ENCODE measurements at regions not wholly inside any gene's neighbourhood (a gene's known extent, or its start where the extent isn't known, plus 50 kb on each side); places are given as distances from the start of the nearest gene placed in this dataset.

DNA sequence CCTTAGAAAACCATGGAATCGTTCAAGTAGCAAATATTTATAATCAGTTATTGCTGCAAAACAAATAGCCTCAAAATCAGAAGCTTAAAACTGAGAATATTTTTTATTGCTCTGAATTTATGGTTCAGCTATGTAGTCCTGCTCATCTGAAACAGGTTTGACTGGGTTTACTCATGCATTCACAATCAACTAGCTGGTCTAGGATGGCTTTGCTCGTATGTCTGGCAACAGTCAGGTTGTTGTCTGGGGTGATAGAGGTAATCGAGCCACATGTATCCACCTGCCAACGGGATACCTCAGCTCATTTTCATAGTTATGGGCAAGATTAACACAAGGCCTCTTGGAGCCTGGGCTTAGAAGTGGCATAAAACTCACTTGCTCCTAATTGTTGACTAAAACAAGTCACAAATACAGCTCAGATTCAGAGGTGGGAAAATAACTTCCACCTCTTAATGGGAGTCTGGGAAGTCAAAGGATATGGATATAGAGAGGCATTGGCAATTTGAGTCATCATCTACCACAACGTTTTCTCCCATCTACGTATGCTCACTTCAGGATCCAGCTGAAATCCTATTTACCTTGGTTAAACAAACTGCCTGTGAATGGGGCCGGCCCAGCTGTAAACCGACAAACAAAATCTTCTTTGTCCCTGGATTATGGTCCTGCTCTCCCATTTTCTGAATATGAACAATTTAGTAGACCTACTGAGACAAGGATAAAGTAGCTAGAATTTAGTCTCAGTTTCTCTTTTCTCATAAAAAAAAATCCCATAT is 54.5 kb upstream of the TENT5A start:
- TF ChIP-seq EP300 (IDR thresholded peaks at IDR 0.05; ENCODE audit: borderline replicate concordance) (no peak), CEBPB (IDR thresholded peaks at IDR 0.05) (no peak), TAF1 (IDR thresholded peaks at IDR 0.05; ENCODE audit: low read depth) (no peak), NFIC (IDR thresholded peaks at IDR 0.05) (no peak), RAD21 (IDR thresholded peaks at IDR 0.05; ENCODE audit: low read depth) (no peak), EGR1 (IDR thresholded peaks at IDR 0.05) (no peak), TCF12 (IDR thresholded peaks at IDR 0.05; ENCODE audit: low read depth) (no peak), YY1 (IDR thresholded peaks at IDR 0.05; ENCODE audit: low read depth) (no peak), ZBTB7A (IDR thresholded peaks at IDR 0.05; ENCODE audit: low read depth) (no peak), CREB1 (IDR thresholded peaks at IDR 0.05; ENCODE audit: low read depth) (no peak)
- TF ChIP-seq, protein P1, sequence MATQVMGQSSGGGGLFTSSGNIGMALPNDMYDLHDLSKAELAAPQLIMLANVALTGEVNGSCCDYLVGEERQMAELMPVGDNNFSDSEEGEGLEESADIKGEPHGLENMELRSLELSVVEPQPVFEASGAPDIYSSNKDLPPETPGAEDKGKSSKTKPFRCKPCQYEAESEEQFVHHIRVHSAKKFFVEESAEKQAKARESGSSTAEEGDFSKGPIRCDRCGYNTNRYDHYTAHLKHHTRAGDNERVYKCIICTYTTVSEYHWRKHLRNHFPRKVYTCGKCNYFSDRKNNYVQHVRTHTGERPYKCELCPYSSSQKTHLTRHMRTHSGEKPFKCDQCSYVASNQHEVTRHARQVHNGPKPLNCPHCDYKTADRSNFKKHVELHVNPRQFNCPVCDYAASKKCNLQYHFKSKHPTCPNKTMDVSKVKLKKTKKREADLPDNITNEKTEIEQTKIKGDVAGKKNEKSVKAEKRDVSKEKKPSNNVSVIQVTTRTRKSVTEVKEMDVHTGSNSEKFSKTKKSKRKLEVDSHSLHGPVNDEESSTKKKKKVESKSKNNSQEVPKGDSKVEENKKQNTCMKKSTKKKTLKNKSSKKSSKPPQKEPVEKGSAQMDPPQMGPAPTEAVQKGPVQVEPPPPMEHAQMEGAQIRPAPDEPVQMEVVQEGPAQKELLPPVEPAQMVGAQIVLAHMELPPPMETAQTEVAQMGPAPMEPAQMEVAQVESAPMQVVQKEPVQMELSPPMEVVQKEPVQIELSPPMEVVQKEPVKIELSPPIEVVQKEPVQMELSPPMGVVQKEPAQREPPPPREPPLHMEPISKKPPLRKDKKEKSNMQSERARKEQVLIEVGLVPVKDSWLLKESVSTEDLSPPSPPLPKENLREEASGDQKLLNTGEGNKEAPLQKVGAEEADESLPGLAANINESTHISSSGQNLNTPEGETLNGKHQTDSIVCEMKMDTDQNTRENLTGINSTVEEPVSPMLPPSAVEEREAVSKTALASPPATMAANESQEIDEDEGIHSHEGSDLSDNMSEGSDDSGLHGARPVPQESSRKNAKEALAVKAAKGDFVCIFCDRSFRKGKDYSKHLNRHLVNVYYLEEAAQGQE (IDR thresholded peaks at IDR 0.05; ENCODE audit: low read depth): no peak
- TF ChIP-seq, protein P2, sequence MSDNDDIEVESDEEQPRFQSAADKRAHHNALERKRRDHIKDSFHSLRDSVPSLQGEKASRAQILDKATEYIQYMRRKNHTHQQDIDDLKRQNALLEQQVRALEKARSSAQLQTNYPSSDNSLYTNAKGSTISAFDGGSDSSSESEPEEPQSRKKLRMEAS (IDR thresholded peaks at IDR 0.05): no peak
